ENCODE measurements at regions not wholly inside any gene's neighbourhood (a gene's known extent, or its start where the extent isn't known, plus 50 kb on each side); places are given as distances from the start of the nearest gene placed in this dataset.

DNA sequence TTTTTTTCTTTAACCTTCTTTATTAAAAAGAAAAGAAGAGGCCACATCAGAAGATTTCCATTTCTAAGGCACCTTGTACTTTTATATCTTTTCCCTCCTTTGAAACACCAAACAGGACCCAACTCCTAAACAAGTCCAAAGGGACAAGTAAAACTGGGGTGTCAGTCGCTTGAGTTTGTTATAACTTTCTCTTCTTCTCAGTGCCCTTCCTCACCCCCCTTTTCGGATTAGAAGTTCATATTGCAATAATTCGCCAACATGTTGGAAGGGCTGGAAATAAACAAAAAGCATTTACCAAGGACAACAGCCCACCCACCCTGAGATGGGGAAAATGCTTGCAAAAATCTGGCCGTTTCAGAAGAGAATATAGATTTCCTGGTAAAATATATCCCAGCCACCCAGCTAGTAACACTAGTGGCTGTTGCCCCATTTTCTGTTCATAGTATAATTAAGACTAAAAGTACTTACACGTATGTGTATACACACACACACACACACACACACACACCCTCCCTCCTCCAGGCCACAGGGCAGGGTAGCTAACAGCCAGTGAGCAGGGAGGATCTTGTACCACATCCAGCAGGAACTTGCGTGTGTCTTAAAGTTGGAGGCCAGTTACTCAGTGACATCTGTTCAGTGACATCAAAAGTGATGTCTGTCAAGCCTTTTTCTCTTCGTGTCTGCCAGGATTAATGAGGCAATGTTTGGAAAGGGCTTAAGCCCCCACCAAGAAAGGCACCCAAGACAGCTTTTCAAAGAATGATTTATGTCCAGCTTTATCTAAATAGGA lies 149.1 kb upstream of the KLF4 start:
- H3K9me3 ChIP-seq, result no peaks in the 10 kb centered on the region
- H3K4me3 ChIP-seq, result peak overlapping the region; percentile 11 to 60 (median 47)
- ATAC-seq, result peak in 6 of 8 donors; percentile 23 to 69 (median 44)
- peak; percentile 54 to 85 for DNase-seq
- intact Hi-C loops (cut with DNase I), result loop anchor here in 7 of 10 donors (1.0 to 10.0 kb wide), 11 partner anchors 51 to 634 kb away; partner anchors contain the start of gene KLF4 (in 5 of the 7)
- no peaks in the 10 kb centered on the region for H3K36me3 ChIP-seq
- no peaks in the 10 kb centered on the region for H3K27me3 ChIP-seq
- peaks cover 2 to 38% (median 13%) of the 10 kb centered on the region in 9 donors for H3K4me1 ChIP-seq
- peak overlapping the region; percentile 88 to 100 (median 98) for H3K27ac ChIP-seq
- TF ChIP-seq, protein P1, sequence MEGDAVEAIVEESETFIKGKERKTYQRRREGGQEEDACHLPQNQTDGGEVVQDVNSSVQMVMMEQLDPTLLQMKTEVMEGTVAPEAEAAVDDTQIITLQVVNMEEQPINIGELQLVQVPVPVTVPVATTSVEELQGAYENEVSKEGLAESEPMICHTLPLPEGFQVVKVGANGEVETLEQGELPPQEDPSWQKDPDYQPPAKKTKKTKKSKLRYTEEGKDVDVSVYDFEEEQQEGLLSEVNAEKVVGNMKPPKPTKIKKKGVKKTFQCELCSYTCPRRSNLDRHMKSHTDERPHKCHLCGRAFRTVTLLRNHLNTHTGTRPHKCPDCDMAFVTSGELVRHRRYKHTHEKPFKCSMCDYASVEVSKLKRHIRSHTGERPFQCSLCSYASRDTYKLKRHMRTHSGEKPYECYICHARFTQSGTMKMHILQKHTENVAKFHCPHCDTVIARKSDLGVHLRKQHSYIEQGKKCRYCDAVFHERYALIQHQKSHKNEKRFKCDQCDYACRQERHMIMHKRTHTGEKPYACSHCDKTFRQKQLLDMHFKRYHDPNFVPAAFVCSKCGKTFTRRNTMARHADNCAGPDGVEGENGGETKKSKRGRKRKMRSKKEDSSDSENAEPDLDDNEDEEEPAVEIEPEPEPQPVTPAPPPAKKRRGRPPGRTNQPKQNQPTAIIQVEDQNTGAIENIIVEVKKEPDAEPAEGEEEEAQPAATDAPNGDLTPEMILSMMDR (IDR thresholded peaks at IDR 0.05), result no peak
- WGBS, 2 donors, result 32 to 48% methylated on average over 7 of the region's 7 CpGs

DNA sequence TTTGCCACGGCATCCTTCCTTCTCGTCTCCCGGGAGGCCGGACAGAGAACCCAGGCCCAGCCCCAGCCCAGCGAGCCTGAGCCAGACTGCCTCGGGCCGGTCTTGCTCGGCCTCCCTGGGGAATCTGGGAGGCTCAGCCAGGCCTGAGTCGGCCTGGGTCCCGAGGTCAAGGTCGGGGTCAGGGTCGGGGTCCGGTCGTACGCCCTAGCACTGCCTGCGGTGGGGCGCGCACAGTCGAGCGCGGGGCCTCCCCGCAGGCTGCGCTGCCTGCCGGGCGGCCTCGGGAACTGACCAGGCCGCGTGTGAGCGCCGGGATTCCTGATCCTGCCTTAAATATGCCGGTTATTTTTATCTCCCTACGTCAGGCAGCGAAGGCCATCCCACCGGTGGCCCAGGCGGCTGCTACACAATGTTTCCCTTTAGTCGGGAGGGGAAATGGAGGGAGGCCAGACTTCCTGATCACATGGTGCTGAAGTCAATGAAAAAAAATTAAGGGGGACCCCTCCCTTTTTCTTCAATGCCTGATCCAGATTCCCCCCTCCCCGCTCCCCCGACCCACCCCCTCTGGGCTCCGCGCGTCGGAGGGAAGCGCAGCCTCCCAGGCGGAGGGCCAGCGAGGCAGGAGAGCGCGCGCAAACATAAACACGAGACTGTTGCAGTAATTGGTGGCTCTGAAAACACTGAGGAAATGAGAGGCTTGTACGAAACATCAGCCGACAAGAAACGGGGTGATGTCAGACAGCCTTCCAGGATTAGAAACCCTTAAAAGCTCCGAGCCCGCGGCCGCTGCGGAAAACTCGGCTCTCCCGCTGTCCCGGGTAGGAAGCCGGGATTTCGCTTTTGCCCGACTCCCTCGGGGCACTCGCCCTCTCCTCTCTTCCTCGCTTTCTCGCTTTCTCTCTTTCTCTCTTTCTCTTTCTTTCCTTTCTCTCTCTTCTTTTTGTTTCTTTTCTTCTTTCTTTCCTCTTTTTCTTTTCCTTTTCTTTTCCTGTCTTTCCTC lies 148.2 kb upstream of the KLF4 start:
- 1 to 3% methylated on average over 66 to 67 of the region's 67 CpGs for WGBS, 2 donors
- DNase-seq (peak; percentile 89 to 97), ATAC-seq (peak; percentile 92 to 97 (median 94))
- Histone ChIP-seq H3K27ac (peak overlapping the region; percentile 88 to 100 (median 98)), H3K36me3 (no peaks in the 10 kb centered on the region), H3K27me3 (no peaks in the 10 kb centered on the region), H3K4me3 (peak overlapping the region; percentile 11 to 60 (median 47)), H3K9me3 (no peaks in the 10 kb centered on the region), H3K4me1 (peaks cover 2 to 44% (median 16%) of the 10 kb centered on the region in 9 donors)
- TF ChIP-seq, protein P1 (IDR thresholded peaks at IDR 0.05), result peak in 6 of 9 donors; percentile 22 to 52 (median 42)
- intact Hi-C loops (cut with DNase I), result loop anchor here in 9 of 10 donors (1.0 to 10.0 kb wide), 14 partner anchors 37 to 635 kb away; partner anchors contain the start of gene KLF4 (in 5 of the 9)

GRCh38 chr9:107636571-107637381 lies 147.2 kb upstream of the KLF4 start:
- intact Hi-C loops (cut with DNase I), result loop anchor here in 9 of 10 donors (1.0 to 10.0 kb wide), 11 partner anchors 36 to 636 kb away; partner anchors contain the start of gene KLF4 (in 2 of the 9)
- DNase-seq (no peak), ATAC-seq (no peak)
- WGBS, 2 donors, result 74 to 84% methylated on average over 5 of the region's 5 CpGs
- Histone ChIP-seq H3K27ac (peak overlapping the region; percentile 88 to 100 (median 98)), H3K4me1 (peaks cover 2 to 44% (median 16%) of the 10 kb centered on the region in 9 donors), H3K9me3 (no peaks in the 10 kb centered on the region), H3K4me3 (peak overlapping the region in 9 of 10 donors; percentile 29 to 60 (median 52)), H3K36me3 (no peaks in the 10 kb centered on the region), H3K27me3 (no peaks in the 10 kb centered on the region)
- TF ChIP-seq, protein P1 (IDR thresholded peaks at IDR 0.05), result no peak

Data from heart right ventricle (tissue), 16 donors.